Neural cell (in vitro differentiated cells): ENCODE measurements at regions not wholly inside any gene's neighbourhood (a gene's known extent, or its start where the extent isn't known, plus 50 kb on each side); places are given as distances from the start of the nearest gene placed in this dataset.

Source experiments
- CTCF ChIP-seq: fragments of 450-650 bp; IDR thresholded peaks from 2 replicates; pipeline ENCODE4 v1.5.1; 2014; ENCODE audit warnings: antibody characterized with exemption, mild to moderate bottlenecking, moderate library complexity; ENCODE audit not compliant: poor library complexity, severe bottlenecking
- EZH2 ChIP-seq: fragments of 200-600, 300-800 bp; shearing (Covaris generic), sonication (generic); IDR thresholded peaks from 2 replicates; pipeline ENCODE4 v1.6.1; 2014; ENCODE audit warnings: antibody characterized with exemption, low read length, borderline replicate concordance, mild to moderate bottlenecking; ENCODE audit not compliant: insufficient read depth, poor library complexity, severe bottlenecking
- RAD21 ChIP-seq: fragments of 450-650 bp; conservative IDR thresholded peaks from 2 replicates; pipeline ENCODE4 v1.6.1; 2014; ENCODE audit warnings: antibody characterized with exemption, mild to moderate bottlenecking, moderate library complexity
- REST ChIP-seq: IDR thresholded peaks from 2 replicates; pipeline ENCODE4 v1.6.1; 2012; ENCODE audit warnings: borderline replicate concordance
- SMC3 ChIP-seq: fragments of 450-650 bp; conservative IDR thresholded peaks from 2 replicates; pipeline ENCODE4 v1.6.1; 2014; ENCODE audit warnings: antibody characterized with exemption, mild to moderate bottlenecking, moderate library complexity; ENCODE audit not compliant: poor library complexity
- TAF1 ChIP-seq: IDR thresholded peaks from 2 replicates; pipeline ENCODE4 v1.6.1; 2012; ENCODE audit warnings: low read depth

- TF ChIP-seq SMC3: no peak
- TF ChIP-seq CTCF: no peak
- TF ChIP-seq EZH2: no peak
- TF ChIP-seq TAF1: no peak
- no peak for TF ChIP-seq REST
- TF ChIP-seq RAD21: no peak
These were observed 363.4 kb upstream of the PFKP start for GRCh38 chr10:2703953-2704352.
